GM12878 (cell line): ENCODE measurements at regions not wholly inside any gene's neighbourhood (a gene's known extent, or its start where the extent isn't known, plus 50 kb on each side); places are given as distances from the start of the nearest gene placed in this dataset.
A peak's percentile ranks its signal among the peaks of the same experiment; 100 is the strongest.

ENCODE experiments used
- ATAC-seq: fragments of 200-7000 bp; cut with Tn5 transposase; 3 replicates; pipeline ENCODE4 v1.9.1; 2020; ENCODE audit warnings: mild to moderate bottlenecking, moderate library complexity
- BruUV-seq: library from RNA; stranded (reverse); fragments of 400-500 nt; replicated peaks from 2 replicates; lab custom pipeline; 2021; lab: Mats Ljungman, UMichigan
- CTCF ChIA-PET: fragments of 300-600 bp; sonication (Branson Sonifier 250); formaldehyde crosslinking; extraction: SDS; loops from one replicate; lab custom pipeline; 2021; ENCODE audit warnings: inconsistent platforms; lab: Yijun Ruan, JAX
- POLR2A ChIA-PET: fragments of 350-600 bp; formaldehyde crosslinking; extraction: SDS; loops from one replicate; lab custom pipeline; 2021; ENCODE audit warnings: inconsistent platforms; lab: Charles Lee
- RAD21 ChIA-PET: fragments of 300-600 bp; sonication (Branson Sonifier 250); formaldehyde crosslinking; loops from one replicate; lab custom pipeline; 2023; ENCODE audit warnings: antibody characterized with exemption; ENCODE audit not compliant: unreplicated experiment; lab: Charles Lee
- SMC1A ChIA-PET: fragments of 300-600 bp; sonication (Branson Sonifier 250); formaldehyde crosslinking; loops from one replicate; lab custom pipeline; 2023; ENCODE audit not compliant: unreplicated experiment, uncharacterized antibody; lab: Charles Lee
- DNase-seq: peaks from one replicate; pipeline ENCODE4 v3.0.0-alpha.2; 2011; ENCODE audit warnings: low read depth, low spot score
- FAIRE-seq: peaks from 3 replicates; lab custom pipeline; 2011; peaks lifted over from hg19 to GRCh38; lab: Jason Lieb, UNC
- H2AFZ ChIP-seq: 2 replicates; pipeline ENCODE4 v1.6.0; 2011; ENCODE audit warnings: low read depth, low read length, control low read depth; ENCODE audit not compliant: control insufficient read depth
- H3K27ac ChIP-seq: 2 replicates; pipeline ENCODE4 v1.5.1; 2011; ENCODE audit warnings: control low read depth; ENCODE audit not compliant: control insufficient read depth, insufficient read depth
- H3K27me3 ChIP-seq, 2 experiments: replicated peaks in 1 of 2; 2 replicates each; pipeline versions ENCODE4 v1.6.0 to v1.6.1; 2011; ENCODE audit warnings: low read length in 1 of 2; ENCODE audit not compliant: control insufficient read depth in 2 of 2, insufficient read depth in 2 of 2
- H3K36me3 ChIP-seq, 2 experiments: 2 replicates each; pipeline ENCODE4 v1.5.1; 2011; ENCODE audit warnings: low read length in 1 of 2; ENCODE audit not compliant: control insufficient read depth in 2 of 2, insufficient read depth in 2 of 2
- H3K4me1 ChIP-seq: 2 replicates; pipeline ENCODE4 v1.6.1; 2011; ENCODE audit warnings: mild to moderate bottlenecking, low read length, moderate library complexity, mixed read lengths; ENCODE audit not compliant: control insufficient read depth, insufficient read depth
- H3K4me2 ChIP-seq: 2 replicates; pipeline ENCODE4 v1.6.0; 2011; ENCODE audit warnings: control low read depth; ENCODE audit not compliant: control insufficient read depth, insufficient read depth
- H3K4me3 ChIP-seq: fragments of 200-600 bp; sonication (generic); 2 replicates; pipeline ENCODE4 v1.5.1; 2016
- H3K79me2 ChIP-seq: 2 replicates; pipeline ENCODE4 v1.6.0; 2011; ENCODE audit warnings: low read length; ENCODE audit not compliant: control insufficient read depth, insufficient read depth
- H3K9ac ChIP-seq: 2 replicates; pipeline ENCODE4 v1.8.0; 2011; ENCODE audit warnings: low read length, control low read depth, mixed read lengths; ENCODE audit not compliant: control insufficient read depth, insufficient read depth
- H3K9me3 ChIP-seq: replicated peaks from 3 replicates; pipeline ENCODE4 v1.5.1; 2011; ENCODE audit warnings: mild to moderate bottlenecking, low read length; ENCODE audit not compliant: control insufficient read depth, insufficient read depth
- H4K20me1 ChIP-seq: 2 replicates; pipeline ENCODE4 v1.6.0; 2011; ENCODE audit not compliant: control insufficient read depth, insufficient read depth
- CHD4 ChIP-seq: fragments of 200-600 bp; sonication (generic); IDR thresholded peaks from 2 replicates; pipeline ENCODE4 v1.6.1; 2016; ENCODE audit warnings: mild to moderate bottlenecking
- HCFC1 ChIP-seq: fragments of 150-350 bp; IDR thresholded peaks from 2 replicates; pipeline ENCODE4 v1.6.1; 2014; ENCODE audit warnings: low read length
- KDM1A ChIP-seq: fragments of 200-600 bp; sonication (generic); IDR thresholded peaks from 2 replicates; pipeline ENCODE4 v1.6.1; 2016; ENCODE audit warnings: borderline replicate concordance
- NBN ChIP-seq: fragments of 450-650 bp; IDR thresholded peaks from 2 replicates; pipeline ENCODE4 v1.6.1; 2016
- POU2F2 ChIP-seq: IDR thresholded peaks from 3 replicates; pipeline ENCODE4 v1.6.1; 2011; ENCODE audit warnings: low read depth, mild to moderate bottlenecking, low read length, borderline replicate concordance
- SMC3 ChIP-seq: IDR thresholded peaks from 2 replicates; pipeline ENCODE4 v1.6.1; 2011; ENCODE audit warnings: low read length, improper control_type of control experiment, borderline replicate concordance
- TAF1 ChIP-seq: IDR thresholded peaks from 2 replicates; pipeline ENCODE4 v1.6.1; 2011; ENCODE audit warnings: mild to moderate bottlenecking, low read depth, low read length, borderline replicate concordance
- YBX1 ChIP-seq: fragments of 450-650 bp; IDR thresholded peaks from 2 replicates; pipeline ENCODE4 v1.6.1; 2016; ENCODE audit warnings: antibody characterized with exemption
- ZNF207 ChIP-seq: fragments of 450-650 bp; IDR thresholded peaks from 2 replicates; pipeline ENCODE4 v1.6.1; 2014; ENCODE audit warnings: antibody characterized with exemption, mild to moderate bottlenecking, borderline replicate concordance
- WGBS: methylation state at CpG from one replicate; pipeline ENCODE4 v1.1.6; 2016; ENCODE audit warnings: low lambda C conversion rate; ENCODE audit not compliant: insufficient replicate concordance, insufficient coverage; ENCODE audit errors: missing lambda C conversion rate; 5-methylcytosine and 5-hydroxymethylcytosine counted together
- in situ Hi-C: fragments of 300-500 bp; cut with MboI; formaldehyde crosslinking; loops from 9 replicates; pipeline ENCODE4 v1.14.3; 2018; ENCODE audit warnings: mixed read lengths
- intact Hi-C: fragments of 100-400 bp; cut with micrococcal nuclease; formaldehyde crosslinking; loops from one replicate; pipeline ENCODE4 v1.14.2; 2022; ENCODE audit not compliant: unreplicated experiment
- TF ChIP-seq, protein P1 (sequence below): IDR thresholded peaks from 2 replicates; pipeline ENCODE4 v1.6.1; 2011; ENCODE audit warnings: borderline replicate concordance, low read depth, mild to moderate bottlenecking, moderate library complexity, low read length; ENCODE audit not compliant: insufficient read depth, poor library complexity, severe bottlenecking
- TF ChIP-seq, protein P2 (sequence below): IDR thresholded peaks from 2 replicates; pipeline ENCODE4 v1.6.1; 2011; ENCODE audit warnings: borderline replicate concordance, low read depth, mild to moderate bottlenecking, moderate library complexity, mixed read lengths, low read length; ENCODE audit not compliant: insufficient read depth; ENCODE audit errors: extremely low read length

- Histone ChIP-seq H3K36me3 (no peaks in the 10 kb centered on the region), H4K20me1 (no peaks in the 10 kb centered on the region), H3K4me2 (peak overlapping the region; percentile 30; the same call in 1 of the 2 replicates), H3K4me3 (no peak overlapping the region), H3K27ac (no peak overlapping the region), H3K79me2 (no peaks in the 10 kb centered on the region), H3K4me1 (peaks cover 12% of the 10 kb centered on the region)
- CTCF ChIA-PET, result no interaction called here
- RAD21 ChIA-PET, result no interaction called here
- POLR2A ChIA-PET, result no interaction called here
- no peak for ATAC-seq
- no TSS peak for BruUV-seq
- TF ChIP-seq NBN (no peak), YBX1 (no peak), CHD4 (no peak), TAF1 (no peak), KDM1A (no peak), ZNF207 (no peak), SMC3 (no peak), POU2F2 (no peak), HCFC1 (no peak)
- TF ChIP-seq, protein P1, sequence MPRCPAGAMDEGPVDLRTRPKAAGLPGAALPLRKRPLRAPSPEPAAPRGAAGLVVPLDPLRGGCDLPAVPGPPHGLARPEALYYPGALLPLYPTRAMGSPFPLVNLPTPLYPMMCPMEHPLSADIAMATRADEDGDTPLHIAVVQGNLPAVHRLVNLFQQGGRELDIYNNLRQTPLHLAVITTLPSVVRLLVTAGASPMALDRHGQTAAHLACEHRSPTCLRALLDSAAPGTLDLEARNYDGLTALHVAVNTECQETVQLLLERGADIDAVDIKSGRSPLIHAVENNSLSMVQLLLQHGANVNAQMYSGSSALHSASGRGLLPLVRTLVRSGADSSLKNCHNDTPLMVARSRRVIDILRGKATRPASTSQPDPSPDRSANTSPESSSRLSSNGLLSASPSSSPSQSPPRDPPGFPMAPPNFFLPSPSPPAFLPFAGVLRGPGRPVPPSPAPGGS, result no peak
- TF ChIP-seq, protein P2, sequence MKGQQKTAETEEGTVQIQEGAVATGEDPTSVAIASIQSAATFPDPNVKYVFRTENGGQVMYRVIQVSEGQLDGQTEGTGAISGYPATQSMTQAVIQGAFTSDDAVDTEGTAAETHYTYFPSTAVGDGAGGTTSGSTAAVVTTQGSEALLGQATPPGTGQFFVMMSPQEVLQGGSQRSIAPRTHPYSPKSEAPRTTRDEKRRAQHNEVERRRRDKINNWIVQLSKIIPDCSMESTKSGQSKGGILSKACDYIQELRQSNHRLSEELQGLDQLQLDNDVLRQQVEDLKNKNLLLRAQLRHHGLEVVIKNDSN, result no peak
- TF ChIP-seq, all 136 proteins: peak for 0
- no peak overlapping the region for H3K9ac ChIP-seq
- intact Hi-C loops (no loop called here), in situ Hi-C loops (no loop called here)
- no peaks in the 10 kb centered on the region; the same call in 2 of the 3 replicates for H3K9me3 ChIP-seq
- FAIRE-seq (peak; percentile 62), DNase-seq (no peak)
- 13% methylated on average over 8 of the region's 8 CpGs for WGBS
- no peak overlapping the region for H2AFZ ChIP-seq
- SMC1A ChIA-PET, result no interaction called here
- peaks cover 0 to 7% of the 10 kb centered on the region in 2 experiments; a peak in 3 of 4 replicates for H3K27me3 ChIP-seq
Measured at GRCh38 chr15:69861331-69862171, 236.2 kb downstream of the TLE3 start.
